ENCODE measurements at regions not wholly inside any gene's neighbourhood (a gene's known extent, or its start where the extent isn't known, plus 50 kb on each side); places are given as distances from the start of the nearest gene placed in this dataset.

DNA sequence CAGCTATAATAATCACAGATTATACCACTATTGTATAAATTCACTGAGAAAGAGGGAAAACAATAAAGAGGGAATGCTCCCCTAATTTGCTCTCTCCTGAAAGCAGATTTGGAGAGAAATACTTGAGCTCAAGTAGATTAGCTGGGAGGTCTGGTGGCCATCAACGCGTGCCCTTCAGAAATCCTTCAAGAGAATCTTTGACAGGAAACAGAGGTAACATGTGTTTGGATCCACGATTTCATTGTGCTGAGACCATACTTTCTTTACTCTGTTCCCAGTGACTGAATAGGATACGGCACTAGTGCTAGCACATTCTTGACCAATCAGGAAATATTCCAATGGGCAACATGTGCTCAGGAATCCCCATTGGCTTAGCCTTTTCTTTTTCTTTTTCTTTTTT, 1395.3 kb downstream of the RAPGEF2 start:
- H3K36me3 ChIP-seq (ENCODE audit: control insufficient read depth in 1 of 2, insufficient read depth in 2 of 2, low read length in 2 of 2): no peaks in the 10 kb centered on the region
- H2BK120ac ChIP-seq (ENCODE audit: insufficient read depth, low read length, poor library complexity): no peak overlapping the region
- H3K18ac ChIP-seq (ENCODE audit: low read length): no peak overlapping the region
- H3K23ac ChIP-seq (ENCODE audit: low read length): no peak overlapping the region
- H3K4me1 ChIP-seq (ENCODE audit: control insufficient read depth in 1 of 2, insufficient read depth in 2 of 2, low read length in 2 of 2): no peaks in the 10 kb centered on the region
- H3K79me2 ChIP-seq (ENCODE audit: control insufficient read depth, insufficient read depth, low read length, poor library complexity): no peaks in the 10 kb centered on the region
- no peak overlapping the region for H4K8ac ChIP-seq (ENCODE audit: low read depth, low read length)
- H3K9ac ChIP-seq (ENCODE audit: low read length): no peak overlapping the region
- no peaks in the 10 kb centered on the region for H3K9me3 ChIP-seq (ENCODE audit: insufficient read depth, low read depth, low read length)
- DNase-seq: no peak
- H3K14ac ChIP-seq (ENCODE audit: low read length): no peak overlapping the region
- no peak overlapping the region for H2AK5ac ChIP-seq (ENCODE audit: low read length)
- no peak overlapping the region for H4K12ac ChIP-seq (ENCODE audit: low read depth, low read length)
- H3K27ac ChIP-seq (ENCODE audit: low read depth, low read length): no peak overlapping the region
- H3K4me2 ChIP-seq (ENCODE audit: low read length): no peak overlapping the region
- H3K79me1 ChIP-seq (ENCODE audit: low read length): no peaks in the 10 kb centered on the region
- no peak overlapping the region for H2BK5ac ChIP-seq (ENCODE audit: low read depth, low read length, poor library complexity)
- H2AFZ ChIP-seq (ENCODE audit: insufficient read depth, low read length, poor library complexity): no peak overlapping the region
- no peak overlapping the region for H2BK12ac ChIP-seq (ENCODE audit: low read length)
- H3K4ac ChIP-seq (ENCODE audit: low read depth, low read length): no peak overlapping the region
- H4K91ac ChIP-seq (ENCODE audit: low read depth, low read length): no peak overlapping the region
- no CpG with 5 or more reads among the region's 4 CpGs for WGBS (ENCODE audit: extremely low coverage, insufficient coverage, insufficient read length)
- H3K4me3 ChIP-seq (ENCODE audit: low read depth, low read length): no peak overlapping the region
- H3K27me3 ChIP-seq (ENCODE audit: insufficient read depth, low read length): no peaks in the 10 kb centered on the region

DNA sequence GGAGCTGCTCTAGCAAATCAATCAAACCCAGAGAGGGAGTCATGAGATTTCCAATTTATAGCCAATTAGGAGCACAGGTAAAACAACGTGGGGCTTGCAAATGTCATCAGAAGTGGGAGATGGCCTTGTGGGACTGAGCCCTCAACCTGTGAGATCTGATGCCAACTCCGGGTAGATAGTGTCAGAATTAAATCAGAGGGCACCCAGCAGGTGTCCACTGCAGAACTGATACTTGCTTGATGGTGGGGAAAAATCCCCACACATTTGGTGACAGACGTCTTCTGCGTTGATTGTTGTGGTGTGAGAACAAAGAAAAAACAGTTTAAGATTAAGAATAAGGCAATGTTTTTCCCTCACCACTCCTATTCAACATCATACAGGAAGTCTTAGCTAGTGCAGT, 1402.8 kb downstream of the RAPGEF2 start:
- no CpG with 5 or more reads among the region's 4 CpGs for WGBS (ENCODE audit: extremely low coverage, insufficient coverage, insufficient read length)
- no peak overlapping the region for H3K23ac ChIP-seq (ENCODE audit: low read length)

DNA sequence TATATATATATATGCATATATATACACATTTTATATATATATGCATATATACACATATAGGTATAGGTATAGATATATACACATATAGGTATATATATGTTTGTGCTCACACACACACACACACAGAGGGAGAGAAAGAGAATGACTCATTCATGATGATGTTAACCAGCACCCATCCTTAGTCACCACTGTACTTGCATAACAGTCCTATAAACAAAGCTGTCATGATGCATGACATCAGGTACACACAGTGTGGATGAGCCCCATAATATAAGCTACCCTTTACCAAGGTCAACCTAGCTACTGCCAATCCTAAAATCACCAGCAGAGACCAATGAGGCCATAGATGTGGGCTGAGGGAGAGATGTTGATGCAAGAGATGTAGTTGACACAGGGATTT, 1408.0 kb downstream of the RAPGEF2 start:
- no peak overlapping the region for H2BK5ac ChIP-seq (ENCODE audit: low read depth, low read length, poor library complexity)
- H3K79me2 ChIP-seq (ENCODE audit: control insufficient read depth, insufficient read depth, low read length, poor library complexity): no peaks in the 10 kb centered on the region
- H2AK5ac ChIP-seq (ENCODE audit: low read length): no peak overlapping the region
- H3K36me3 ChIP-seq (ENCODE audit: control insufficient read depth in 1 of 2, insufficient read depth in 2 of 2, low read length in 2 of 2): no peaks in the 10 kb centered on the region
- H3K9me3 ChIP-seq (ENCODE audit: insufficient read depth, low read depth, low read length): no peaks in the 10 kb centered on the region
- H3K18ac ChIP-seq (ENCODE audit: low read length): no peak overlapping the region
- no peak overlapping the region for H3K4me3 ChIP-seq (ENCODE audit: low read depth, low read length)
- no peak overlapping the region for H2BK12ac ChIP-seq (ENCODE audit: low read length)
- H3K27ac ChIP-seq (ENCODE audit: low read depth, low read length): no peak overlapping the region
- H3K4me2 ChIP-seq (ENCODE audit: low read length): no peak overlapping the region
- no peaks in the 10 kb centered on the region for H3K27me3 ChIP-seq (ENCODE audit: insufficient read depth, low read length)
- no peaks in the 10 kb centered on the region for H3K4me1 ChIP-seq (ENCODE audit: control insufficient read depth in 1 of 2, insufficient read depth in 2 of 2, low read length in 2 of 2)
- no peak overlapping the region for H3K14ac ChIP-seq (ENCODE audit: low read length)
- peak in 1 of 2 donors; percentile 14 for DNase-seq
- H3K79me1 ChIP-seq (ENCODE audit: low read length): no peaks in the 10 kb centered on the region
- no peak overlapping the region for H3K9ac ChIP-seq (ENCODE audit: low read length)
- no peak overlapping the region for H3K23ac ChIP-seq (ENCODE audit: low read length)
- H4K8ac ChIP-seq (ENCODE audit: low read depth, low read length): no peak overlapping the region
- no peak overlapping the region for H3K4ac ChIP-seq (ENCODE audit: low read depth, low read length)
- H2AFZ ChIP-seq (ENCODE audit: insufficient read depth, low read length, poor library complexity): no peak overlapping the region
- H4K91ac ChIP-seq (ENCODE audit: low read depth, low read length): no peak overlapping the region
- no peak overlapping the region for H2BK120ac ChIP-seq (ENCODE audit: insufficient read depth, low read length, poor library complexity)
- no peak overlapping the region for H4K12ac ChIP-seq (ENCODE audit: low read depth, low read length)

More for the DNA sequence above, 1402.8 kb downstream of the RAPGEF2 start:
- H3K4me3 ChIP-seq (ENCODE audit: low read depth, low read length): no peak overlapping the region
- H3K27ac ChIP-seq (ENCODE audit: low read depth, low read length): no peak overlapping the region
- no peak overlapping the region for H2AK5ac ChIP-seq (ENCODE audit: low read length)
- no peaks in the 10 kb centered on the region for H3K79me1 ChIP-seq (ENCODE audit: low read length)
- H4K91ac ChIP-seq (ENCODE audit: low read depth, low read length): no peak overlapping the region
- no peak overlapping the region for H3K14ac ChIP-seq (ENCODE audit: low read length)
- no peak overlapping the region for H4K8ac ChIP-seq (ENCODE audit: low read depth, low read length)
- H3K18ac ChIP-seq (ENCODE audit: low read length): no peak overlapping the region
- no peak for DNase-seq
- H3K27me3 ChIP-seq (ENCODE audit: insufficient read depth, low read length): no peaks in the 10 kb centered on the region
- no peak overlapping the region for H2BK12ac ChIP-seq (ENCODE audit: low read length)
- H3K4ac ChIP-seq (ENCODE audit: low read depth, low read length): no peak overlapping the region
- no peaks in the 10 kb centered on the region for H3K36me3 ChIP-seq (ENCODE audit: control insufficient read depth in 1 of 2, insufficient read depth in 2 of 2, low read length in 2 of 2)
- H3K9ac ChIP-seq (ENCODE audit: low read length): no peak overlapping the region
- no peak overlapping the region for H2AFZ ChIP-seq (ENCODE audit: insufficient read depth, low read length, poor library complexity)
- H2BK5ac ChIP-seq (ENCODE audit: low read depth, low read length, poor library complexity): no peak overlapping the region
- no peak overlapping the region for H3K4me2 ChIP-seq (ENCODE audit: low read length)
- no peaks in the 10 kb centered on the region for H3K4me1 ChIP-seq (ENCODE audit: control insufficient read depth in 1 of 2, insufficient read depth in 2 of 2, low read length in 2 of 2)
- H2BK120ac ChIP-seq (ENCODE audit: insufficient read depth, low read length, poor library complexity): no peak overlapping the region
- no peak overlapping the region for H4K12ac ChIP-seq (ENCODE audit: low read depth, low read length)
- no peaks in the 10 kb centered on the region for H3K79me2 ChIP-seq (ENCODE audit: control insufficient read depth, insufficient read depth, low read length, poor library complexity)
- H3K9me3 ChIP-seq (ENCODE audit: insufficient read depth, low read depth, low read length): no peaks in the 10 kb centered on the region

DNA sequence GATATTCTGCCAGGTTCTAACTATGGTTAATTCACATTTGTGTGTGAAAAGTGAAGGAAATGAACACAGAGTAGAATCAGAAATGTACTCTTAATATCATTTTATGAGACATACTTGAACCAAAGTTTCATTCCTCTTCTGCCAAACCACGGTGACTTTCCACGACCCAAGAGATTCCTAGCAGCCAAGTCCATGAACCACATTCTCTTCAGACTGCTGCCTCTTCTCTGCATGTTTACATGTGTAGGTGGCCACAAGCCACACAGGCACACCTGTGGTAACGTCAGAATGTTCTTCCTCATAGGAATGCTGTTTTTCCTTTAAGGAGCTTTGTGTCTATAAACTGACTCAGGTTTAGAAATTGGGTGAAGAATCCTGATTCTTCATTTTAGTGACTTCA, 1411.2 kb downstream of the RAPGEF2 start:
- Histone ChIP-seq H3K4me2 (ENCODE audit: low read length) (no peak overlapping the region), H3K18ac (ENCODE audit: low read length) (no peak overlapping the region), H2BK120ac (ENCODE audit: insufficient read depth, low read length, poor library complexity) (no peak overlapping the region), H3K27ac (ENCODE audit: low read depth, low read length) (no peak overlapping the region), H3K14ac (ENCODE audit: low read length) (no peak overlapping the region), H2BK5ac (ENCODE audit: low read depth, low read length, poor library complexity) (no peak overlapping the region), H2AK5ac (ENCODE audit: low read length) (no peak overlapping the region), H3K27me3 (ENCODE audit: insufficient read depth, low read length) (no peaks in the 10 kb centered on the region), H3K4ac (ENCODE audit: low read depth, low read length) (no peak overlapping the region), H3K4me1 (ENCODE audit: control insufficient read depth in 1 of 2, insufficient read depth in 2 of 2, low read length in 2 of 2) (no peaks in the 10 kb centered on the region), H3K9me3 (ENCODE audit: insufficient read depth, low read depth, low read length) (no peaks in the 10 kb centered on the region), H3K23ac (ENCODE audit: low read length) (no peak overlapping the region), H3K36me3 (ENCODE audit: control insufficient read depth in 1 of 2, insufficient read depth in 2 of 2, low read length in 2 of 2) (no peaks in the 10 kb centered on the region), H2BK12ac (ENCODE audit: low read length) (no peak overlapping the region), H2AFZ (ENCODE audit: insufficient read depth, low read length, poor library complexity) (no peak overlapping the region), H3K79me2 (ENCODE audit: control insufficient read depth, insufficient read depth, low read length, poor library complexity) (no peaks in the 10 kb centered on the region), H4K8ac (ENCODE audit: low read depth, low read length) (no peak overlapping the region), H3K9ac (ENCODE audit: low read length) (no peak overlapping the region), H3K79me1 (ENCODE audit: low read length) (no peaks in the 10 kb centered on the region), H4K12ac (ENCODE audit: low read depth, low read length) (no peak overlapping the region), H4K91ac (ENCODE audit: low read depth, low read length) (no peak overlapping the region), H3K4me3 (ENCODE audit: low read depth, low read length) (no peak overlapping the region)
- no CpG with 5 or more reads among the region's 3 CpGs for WGBS (ENCODE audit: extremely low coverage, insufficient coverage, insufficient read length)
- DNase-seq: no peak
